Esophagus mucosa (tissue), 1 donor: ENCODE measurements at regions not wholly inside any gene's neighbourhood (a gene's known extent, or its start where the extent isn't known, plus 50 kb on each side); places are given as distances from the start of the nearest gene placed in this dataset.
"Not testable (repeated sequence)": the region's sequence is repeated elsewhere in the genome, so short reads cannot be mapped to it uniquely, and the experiment has no call there.

Source experiments
- ATAC-seq: fragments of 200-7000 bp; cut with Tn5 transposase; one replicate; pipeline ENCODE4 v1.9.1; 2020
- donor health status: DM: yes; HTN: yes; CAD: no.

DNA sequence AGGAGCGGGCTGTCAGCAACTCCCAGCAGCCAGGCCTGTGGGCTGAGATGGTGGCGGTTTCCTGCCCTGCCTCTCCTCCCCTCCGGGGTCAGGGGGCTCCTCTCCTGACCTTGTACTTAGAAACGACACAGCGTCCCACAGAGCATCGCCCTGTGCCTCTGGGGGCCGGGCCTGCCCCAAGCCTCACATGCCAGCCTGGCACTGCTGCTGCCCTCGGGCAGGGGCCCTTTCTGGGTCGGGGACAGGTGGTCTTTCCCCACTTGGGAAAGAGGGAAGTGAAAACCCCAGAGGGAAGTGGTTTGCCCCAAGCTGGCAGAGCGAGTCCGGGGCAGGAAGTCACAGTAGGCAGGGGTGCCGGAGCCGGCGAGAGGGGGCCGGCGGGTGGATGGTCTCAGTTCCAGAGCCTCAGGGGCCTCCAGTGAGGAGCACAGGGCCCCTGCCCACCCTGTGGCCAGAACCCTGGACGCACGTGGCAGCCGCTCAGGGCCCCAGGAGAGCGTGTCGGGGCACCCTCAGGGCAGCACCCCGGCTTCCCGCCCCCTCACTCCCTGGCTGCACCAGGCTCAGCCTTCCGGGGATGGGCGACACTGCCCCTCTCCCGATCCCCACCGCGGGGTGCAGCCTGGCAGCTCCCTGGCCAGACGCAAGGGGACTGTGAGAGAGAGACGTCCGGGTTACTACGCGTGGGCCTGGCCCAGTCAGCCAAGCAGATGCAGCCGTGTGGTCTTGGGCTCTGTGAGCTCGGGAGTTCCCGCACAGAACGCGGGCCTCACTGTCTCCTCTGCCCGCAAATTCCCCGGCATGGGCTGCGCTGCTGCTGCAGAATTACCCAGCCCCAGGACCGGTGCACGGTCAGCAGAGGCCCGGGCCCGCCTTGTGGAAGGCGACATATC is 4382.9 kb upstream of the TPTE start:
- ATAC-seq: not testable (repeated sequence)

GRCh38 chr21:6139331-6139730 is 4382.1 kb upstream of the TPTE start:
- ATAC-seq: not testable (repeated sequence)

- not testable (repeated sequence) for ATAC-seq
Observed at GRCh38 chr21:6139862-6140261, 4381.5 kb upstream of the TPTE start.

DNA sequence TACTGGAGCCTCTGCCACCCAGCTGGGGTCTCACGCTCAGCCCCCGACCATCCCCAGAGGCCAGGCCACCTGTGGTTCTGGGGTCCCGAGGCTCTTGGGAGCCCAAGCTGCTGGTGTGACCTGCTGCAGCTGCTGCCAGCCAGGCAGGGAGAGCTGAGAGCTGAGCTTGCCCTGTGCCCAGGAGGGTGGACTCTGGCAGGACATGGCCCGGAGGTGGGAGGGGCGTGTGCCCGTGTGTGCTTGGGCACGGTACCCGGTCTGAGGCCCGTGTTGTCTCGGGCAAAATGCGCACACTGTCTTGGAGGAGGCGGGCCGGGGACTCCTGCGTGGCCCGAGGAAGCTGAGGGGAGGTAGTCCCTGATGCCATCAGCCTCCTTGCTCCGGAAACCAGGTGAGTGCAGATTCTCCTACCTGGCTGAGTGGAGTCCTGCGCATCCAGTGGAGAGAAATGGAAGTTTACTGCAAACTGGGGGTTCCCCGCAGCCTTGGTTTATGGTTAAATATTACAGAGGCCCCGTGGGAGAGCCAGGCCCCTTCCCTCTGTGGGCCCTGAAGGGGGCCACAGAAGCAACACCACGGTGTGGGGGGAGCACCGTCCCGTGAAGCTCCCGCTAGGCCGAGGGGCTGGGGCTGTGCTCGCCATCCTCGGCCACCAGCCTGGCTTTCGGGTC is 4380.8 kb upstream of the TPTE start:
- ATAC-seq: peak; percentile 2

- peak; percentile 89 for ATAC-seq
Observed at GRCh38 chr21:6141138-6141474, 4380.3 kb upstream of the TPTE start.

- ATAC-seq: not testable (repeated sequence)
Observed at GRCh38 chr21:6153154-6153553, 4368.2 kb upstream of the TPTE start.

- not testable (repeated sequence) for ATAC-seq
Observed at GRCh38 chr21:6154524-6155320, 4366.7 kb upstream of the TPTE start.

GRCh38 chr21:6156712-6157389 is 4364.5 kb upstream of the TPTE start:
- ATAC-seq: not testable (repeated sequence)

DNA sequence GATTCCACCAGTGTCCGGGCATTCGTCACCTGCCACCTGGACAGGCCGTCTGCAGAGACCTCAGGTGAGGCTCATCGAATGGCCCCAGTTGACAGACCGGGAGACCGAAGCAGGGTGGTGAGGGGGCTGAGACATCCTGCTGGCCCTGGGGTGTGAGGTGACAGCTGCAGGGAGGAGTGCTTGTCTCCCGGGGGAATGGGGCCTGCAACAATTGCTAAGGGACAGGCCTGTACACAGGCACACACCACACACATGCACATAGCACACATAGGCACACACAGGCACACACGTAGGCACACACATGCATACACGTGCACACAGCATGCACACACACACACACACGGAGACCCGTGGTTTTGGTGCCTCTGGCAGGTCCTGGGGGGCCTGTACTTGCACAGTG is 4363.9 kb upstream of the TPTE start:
- ATAC-seq: not testable (repeated sequence)

GRCh38 chr21:6158171-6158570 is 4363.2 kb upstream of the TPTE start:
- ATAC-seq: not testable (repeated sequence)
